Colonic mucosa (tissue), 4 donors: ENCODE measurements at regions not wholly inside any gene's neighbourhood (a gene's known extent, or its start where the extent isn't known, plus 50 kb on each side); places are given as distances from the start of the nearest gene placed in this dataset.

Experiments used
- DNase-seq: peaks from one replicate; pipeline ENCODE4 v3.0.0-alpha.2; 2020
- H3K27ac ChIP-seq: fragments of 200-600 bp; one replicate; pipeline ENCODE4 v1.8.0; 2021
- H3K27me3 ChIP-seq: fragments of 200-600 bp; one replicate; pipeline ENCODE4 v1.8.0; 2021
- H3K36me3 ChIP-seq: fragments of 200-600 bp; one replicate; pipeline ENCODE4 v1.8.0; 2021
- H3K4me1 ChIP-seq: fragments of 200-600 bp; one replicate; pipeline ENCODE4 v1.8.0; 2021; ENCODE audit warnings: mild to moderate bottlenecking
- H3K4me3 ChIP-seq: fragments of 200-600 bp; one replicate; pipeline ENCODE4 v1.8.0; 2021
- H3K9ac ChIP-seq, 2 donors: one replicate each; pipeline ENCODE4 v1.7.0; 2013; ENCODE audit warnings: control low read depth in 2 of 2, low read depth in 2 of 2, low read length in 2 of 2
- H3K9me3 ChIP-seq: fragments of 200-600 bp; one replicate; pipeline ENCODE4 v1.8.0; 2021
- intact Hi-C: fragments of 100-400 bp; cut with DNase I; formaldehyde crosslinking; loops from one replicate; pipeline ENCODE4 v1.14.1; 2022
- TF ChIP-seq, protein P1 (sequence below): fragments of 200-600 bp; IDR thresholded peaks from one replicate; pipeline ENCODE4 v1.8.0; 2022; ENCODE audit warnings: antibody characterized with exemption, mild to moderate bottlenecking
- donor health status: healthy.
- donor health status: DM: no; HTN: no; CAD: no.
- donor health status: DM: no; HTN: no; CAD: no.

DNA sequence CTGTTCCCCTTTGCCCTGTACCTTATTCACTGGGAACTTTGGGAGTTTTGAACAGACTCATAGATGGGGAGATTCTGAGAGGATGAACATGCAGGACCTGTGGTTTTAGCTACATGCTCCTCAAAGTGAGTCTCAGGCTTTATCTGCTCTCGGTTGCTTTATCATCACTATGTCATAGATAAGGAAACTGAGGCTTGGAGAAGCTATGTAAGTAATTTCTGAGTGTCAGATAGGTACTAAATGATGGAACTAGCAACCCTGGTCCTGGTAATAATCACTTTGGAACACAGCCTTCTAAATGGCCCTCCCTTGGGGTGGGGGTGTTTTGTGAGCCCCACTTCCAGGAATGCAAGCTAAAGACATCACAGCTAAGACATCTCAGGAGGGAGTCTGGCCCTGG is 186.2 kb upstream of the MEX3C start:
- Histone ChIP-seq H3K4me3 (no peak overlapping the region), H3K9ac (no peak overlapping the region), H3K27me3 (no peaks in the 10 kb centered on the region), H3K27ac (no peak overlapping the region), H3K9me3 (no peaks in the 10 kb centered on the region), H3K4me1 (no peaks in the 10 kb centered on the region), H3K36me3 (no peaks in the 10 kb centered on the region)
- TF ChIP-seq, protein P1, sequence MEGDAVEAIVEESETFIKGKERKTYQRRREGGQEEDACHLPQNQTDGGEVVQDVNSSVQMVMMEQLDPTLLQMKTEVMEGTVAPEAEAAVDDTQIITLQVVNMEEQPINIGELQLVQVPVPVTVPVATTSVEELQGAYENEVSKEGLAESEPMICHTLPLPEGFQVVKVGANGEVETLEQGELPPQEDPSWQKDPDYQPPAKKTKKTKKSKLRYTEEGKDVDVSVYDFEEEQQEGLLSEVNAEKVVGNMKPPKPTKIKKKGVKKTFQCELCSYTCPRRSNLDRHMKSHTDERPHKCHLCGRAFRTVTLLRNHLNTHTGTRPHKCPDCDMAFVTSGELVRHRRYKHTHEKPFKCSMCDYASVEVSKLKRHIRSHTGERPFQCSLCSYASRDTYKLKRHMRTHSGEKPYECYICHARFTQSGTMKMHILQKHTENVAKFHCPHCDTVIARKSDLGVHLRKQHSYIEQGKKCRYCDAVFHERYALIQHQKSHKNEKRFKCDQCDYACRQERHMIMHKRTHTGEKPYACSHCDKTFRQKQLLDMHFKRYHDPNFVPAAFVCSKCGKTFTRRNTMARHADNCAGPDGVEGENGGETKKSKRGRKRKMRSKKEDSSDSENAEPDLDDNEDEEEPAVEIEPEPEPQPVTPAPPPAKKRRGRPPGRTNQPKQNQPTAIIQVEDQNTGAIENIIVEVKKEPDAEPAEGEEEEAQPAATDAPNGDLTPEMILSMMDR: no peak
- no peak for DNase-seq
- intact Hi-C loops: loop anchor here (5.0 kb wide), 1 partner anchor 276 kb away; no protein-coding TSS in a partner anchor

DNA sequence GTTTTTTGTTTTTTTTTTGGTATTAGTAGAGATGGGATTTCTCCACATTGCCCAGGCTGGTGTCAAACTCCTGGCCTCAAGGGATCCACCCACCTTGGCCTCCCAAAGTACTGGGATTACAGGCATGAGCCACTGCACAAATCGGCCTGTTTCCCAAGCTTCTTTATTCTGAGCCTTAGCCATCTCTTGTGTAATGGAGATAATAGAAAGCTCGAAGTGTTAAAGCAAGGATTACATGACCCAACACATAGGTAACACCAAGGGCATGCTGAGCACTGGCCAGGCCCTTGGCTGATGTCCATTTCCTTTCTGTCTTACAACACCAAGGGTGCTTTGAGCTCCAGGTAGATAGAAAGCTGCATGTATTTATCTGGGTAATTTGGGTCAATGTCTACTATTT is 187.8 kb upstream of the MEX3C start:
- Histone ChIP-seq H3K36me3 (no peaks in the 10 kb centered on the region), H3K4me3 (no peak overlapping the region), H3K9ac (no peak overlapping the region), H3K27ac (no peak overlapping the region), H3K4me1 (no peaks in the 10 kb centered on the region), H3K27me3 (no peaks in the 10 kb centered on the region), H3K9me3 (no peaks in the 10 kb centered on the region)
- DNase-seq: no peak
- TF ChIP-seq, protein P1: no peak
- intact Hi-C loops: no loop called here

DNA sequence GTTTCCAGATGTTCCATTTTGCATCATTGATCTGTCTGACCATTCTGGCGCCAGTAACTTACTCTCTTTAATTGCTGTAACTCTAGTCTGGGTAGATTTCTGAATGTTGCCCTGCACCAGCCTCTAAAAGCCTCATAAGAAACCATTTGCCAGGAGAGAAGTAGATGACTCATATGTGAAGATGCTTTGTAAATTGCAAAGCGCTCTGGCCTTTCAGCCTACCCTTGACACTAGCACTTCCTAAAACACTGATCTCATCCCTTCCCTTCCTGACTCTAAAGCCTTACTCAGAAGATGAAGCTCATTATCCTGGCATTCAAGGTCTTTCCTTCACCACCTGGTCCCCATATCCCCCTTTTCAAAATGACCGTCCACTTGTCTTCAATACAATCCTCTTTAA is 193.2 kb upstream of the MEX3C start:
- Histone ChIP-seq H3K27me3 (no peaks in the 10 kb centered on the region), H3K36me3 (no peaks in the 10 kb centered on the region), H3K9ac (no peak overlapping the region), H3K9me3 (no peaks in the 10 kb centered on the region), H3K27ac (no peak overlapping the region), H3K4me1 (no peaks in the 10 kb centered on the region), H3K4me3 (no peak overlapping the region)
- TF ChIP-seq, protein P1: no peak
- DNase-seq: no peak
- intact Hi-C loops: no loop called here

DNA sequence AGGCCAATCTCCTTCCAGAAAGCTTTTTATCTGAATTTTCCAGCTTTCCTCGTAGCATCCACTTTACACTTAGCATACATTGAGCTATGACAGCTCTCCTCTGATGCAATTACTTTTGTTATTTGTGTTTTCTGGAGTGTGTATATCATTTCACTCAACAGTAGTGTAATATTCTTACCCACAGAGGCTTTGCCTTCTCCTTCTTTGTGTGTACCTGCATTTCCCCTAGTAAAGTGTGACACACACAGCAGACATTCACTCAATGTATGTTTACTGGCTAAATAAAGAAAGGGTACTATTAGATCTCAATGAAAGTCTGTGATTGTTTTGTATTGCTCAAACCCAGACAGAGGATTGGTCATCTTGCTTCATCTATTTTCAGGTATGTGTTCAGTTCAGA is 193.7 kb upstream of the MEX3C start:
- intact Hi-C loops: no loop called here
- Histone ChIP-seq H3K9ac (no peak overlapping the region), H3K4me3 (no peak overlapping the region), H3K27me3 (no peaks in the 10 kb centered on the region), H3K4me1 (no peaks in the 10 kb centered on the region), H3K36me3 (no peaks in the 10 kb centered on the region), H3K9me3 (no peaks in the 10 kb centered on the region), H3K27ac (no peak overlapping the region)
- DNase-seq: no peak
- TF ChIP-seq, protein P1: no peak

DNA sequence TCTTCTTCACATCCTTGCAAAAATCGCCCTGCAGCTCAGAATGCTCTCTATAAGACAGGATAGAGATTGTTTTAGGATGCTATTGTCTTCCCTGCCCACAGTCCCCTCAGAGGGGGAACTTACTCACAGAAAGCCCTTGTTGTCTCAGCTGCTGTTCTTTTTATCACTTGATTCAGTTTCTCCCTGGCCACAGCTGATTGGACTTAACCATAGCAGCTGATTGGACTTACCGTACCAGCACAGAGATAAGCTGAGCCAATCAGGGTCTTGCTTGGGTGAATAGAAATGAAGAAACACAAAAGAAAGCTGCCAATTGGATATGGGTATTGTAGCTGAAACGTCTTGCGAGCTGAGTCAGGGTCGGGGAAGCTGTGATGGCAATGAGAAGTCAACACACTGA is 194.2 kb upstream of the MEX3C start:
- TF ChIP-seq, protein P1: no peak
- Histone ChIP-seq H3K4me3 (no peak overlapping the region), H3K27ac (no peak overlapping the region), H3K4me1 (no peaks in the 10 kb centered on the region), H3K36me3 (no peaks in the 10 kb centered on the region), H3K9ac (no peak overlapping the region), H3K9me3 (no peaks in the 10 kb centered on the region), H3K27me3 (no peaks in the 10 kb centered on the region)
- intact Hi-C loops: no loop called here
- DNase-seq: no peak
